Mesendoderm (in vitro differentiated cells): ENCODE measurements at regions not wholly inside any gene's neighbourhood (a gene's known extent, or its start where the extent isn't known, plus 50 kb on each side); places are given as distances from the start of the nearest gene placed in this dataset.
A peak's percentile ranks its signal among the peaks of the same experiment; 100 is the strongest.

Experiments used
- DNase-seq: peaks from one replicate; pipeline ENCODE4 v3.0.0; 2013
- H2AK5ac ChIP-seq: 2 replicates; pipeline ENCODE4 v1.6.1; 2013; ENCODE audit warnings: low read length, inconsistent platforms
- H2BK120ac ChIP-seq: 2 replicates; pipeline ENCODE4 v1.6.1; 2013; ENCODE audit warnings: low read depth, mild to moderate bottlenecking, low read length, moderate library complexity, mixed read lengths
- H2BK15ac ChIP-seq: replicated peaks from 2 replicates; pipeline ENCODE4 v1.6.1; 2013; ENCODE audit warnings: low read depth, mild to moderate bottlenecking, moderate library complexity
- H2BK5ac ChIP-seq: 2 replicates; pipeline ENCODE4 v1.6.1; 2013; ENCODE audit warnings: low read length, inconsistent platforms
- H3K18ac ChIP-seq: 2 replicates; pipeline ENCODE4 v1.6.1; 2013; ENCODE audit warnings: mild to moderate bottlenecking, low read length, mixed read lengths
- H3K23ac ChIP-seq: one replicate; pipeline ENCODE4 v1.6.1; 2013; ENCODE audit warnings: low read length
- H3K27ac ChIP-seq: 2 replicates; pipeline ENCODE4 v1.5.1; 2013; ENCODE audit warnings: low read depth, mild to moderate bottlenecking, inconsistent platforms, low read length, moderate library complexity
- H3K27me3 ChIP-seq: 2 replicates; pipeline ENCODE4 v1.6.1; 2013; ENCODE audit warnings: low read length, control low read depth, mild to moderate bottlenecking, inconsistent platforms; ENCODE audit not compliant: insufficient read depth, poor library complexity
- H3K36me3 ChIP-seq: 2 replicates; pipeline ENCODE4 v1.6.1; 2013; ENCODE audit warnings: low read length, inconsistent platforms; ENCODE audit not compliant: control insufficient read depth, insufficient read depth
- H3K4ac ChIP-seq: one replicate; pipeline ENCODE4 v1.6.1; 2013; ENCODE audit warnings: low read depth, mild to moderate bottlenecking, low read length, moderate library complexity
- H3K4me1 ChIP-seq: 2 replicates; pipeline ENCODE4 v1.6.1; 2013; ENCODE audit warnings: low read depth, low read length, inconsistent platforms; ENCODE audit not compliant: control insufficient read depth
- H3K4me2 ChIP-seq: 2 replicates; pipeline ENCODE4 v1.6.1; 2013; ENCODE audit warnings: low read length
- H3K4me3 ChIP-seq: 2 replicates; pipeline ENCODE4 v1.5.1; 2013; ENCODE audit warnings: mild to moderate bottlenecking, low read length
- H3K56ac ChIP-seq: one replicate; pipeline ENCODE4 v1.6.1; 2013; ENCODE audit warnings: low read length
- H3K79me1 ChIP-seq: 2 replicates; pipeline ENCODE4 v1.6.1; 2013; ENCODE audit warnings: low read length, inconsistent platforms
- H3K79me2 ChIP-seq: 2 replicates; pipeline ENCODE4 v1.6.1; 2013; ENCODE audit warnings: mild to moderate bottlenecking, low read length; ENCODE audit not compliant: control insufficient read depth, insufficient read depth
- H3K9ac ChIP-seq: 2 replicates; pipeline ENCODE4 v1.6.1; 2013; ENCODE audit warnings: low read length, inconsistent platforms
- H4K5ac ChIP-seq: one replicate; pipeline ENCODE4 v1.6.1; 2013; ENCODE audit warnings: low read length
- H4K8ac ChIP-seq: one replicate; pipeline ENCODE4 v1.6.1; 2013; ENCODE audit warnings: low read depth, mild to moderate bottlenecking, control low read depth, low read length, moderate library complexity
- WGBS: extraction: QIAGEN DNeasy Blood & Tissue Kit; methylation state at CpG from one replicate; pipeline ENCODE4 v1.1.7; 2013; ENCODE audit warnings: low lambda C conversion rate, missing lambda C conversion rate; ENCODE audit not compliant: insufficient coverage; ENCODE audit errors: extremely low coverage; 5-methylcytosine and 5-hydroxymethylcytosine counted together

GRCh38 chr1:82227306-82228095 is 426.8 kb downstream of the ADGRL2 start:
- Histone ChIP-seq H2AK5ac (no peak overlapping the region), H2BK120ac (no peak overlapping the region), H3K9ac (no peak overlapping the region), H3K27me3 (no peaks in the 10 kb centered on the region), H3K18ac (no peak overlapping the region), H2BK15ac (no peak overlapping the region), H3K79me1 (no peaks in the 10 kb centered on the region), H3K4ac (no peak overlapping the region), H3K79me2 (no peaks in the 10 kb centered on the region), H3K4me3 (no peak overlapping the region), H3K56ac (no peak overlapping the region), H3K4me2 (no peak overlapping the region), H3K23ac (no peak overlapping the region), H4K5ac (no peak overlapping the region), H4K8ac (no peak overlapping the region), H3K4me1 (no peaks in the 10 kb centered on the region), H3K36me3 (no peaks in the 10 kb centered on the region), H3K27ac (no peak overlapping the region), H2BK5ac (no peak overlapping the region)
- no peak for DNase-seq
- WGBS: no CpG with 5 or more reads among the region's 3 CpGs

- no CpG with 5 or more reads among the region's 1 CpG for WGBS
- H3K23ac ChIP-seq: no peak overlapping the region
These were observed 425.4 kb downstream of the ADGRL2 start for GRCh38 chr1:82226186-82226505.

GRCh38 chr1:82225421-82226185 is 424.9 kb downstream of the ADGRL2 start:
- Histone ChIP-seq H3K27ac (no peak overlapping the region), H2AK5ac (no peak overlapping the region), H4K5ac (no peak overlapping the region), H3K23ac (no peak overlapping the region), H3K9ac (no peak overlapping the region), H3K18ac (no peak overlapping the region), H3K79me1 (no peaks in the 10 kb centered on the region), H3K4me1 (no peaks in the 10 kb centered on the region), H4K8ac (no peak overlapping the region), H3K36me3 (no peaks in the 10 kb centered on the region), H2BK5ac (no peak overlapping the region), H3K4ac (no peak overlapping the region), H3K79me2 (no peaks in the 10 kb centered on the region), H2BK120ac (no peak overlapping the region), H3K4me2 (no peak overlapping the region), H2BK15ac (peak overlapping the region; percentile 19), H3K27me3 (no peaks in the 10 kb centered on the region), H3K56ac (no peak overlapping the region), H3K4me3 (no peak overlapping the region)
- no peak for DNase-seq
- no CpG with 5 or more reads among the region's 3 CpGs for WGBS

More at GRCh38 chr1:82226186-82226505, 425.4 kb downstream of the ADGRL2 start:
- H3K56ac ChIP-seq: no peak overlapping the region
- H3K9ac ChIP-seq: no peak overlapping the region
- DNase-seq: no peak
- H2AK5ac ChIP-seq: no peak overlapping the region
- H2BK5ac ChIP-seq: no peak overlapping the region
- H4K5ac ChIP-seq: no peak overlapping the region
- peak overlapping the region; percentile 19 for H2BK15ac ChIP-seq
- no peak overlapping the region for H3K4me2 ChIP-seq
- H3K79me1 ChIP-seq: no peaks in the 10 kb centered on the region
- H3K79me2 ChIP-seq: no peaks in the 10 kb centered on the region
- H3K4ac ChIP-seq: no peak overlapping the region
- H3K36me3 ChIP-seq: no peaks in the 10 kb centered on the region
- H3K27me3 ChIP-seq: no peaks in the 10 kb centered on the region
- H3K18ac ChIP-seq: no peak overlapping the region
- no peak overlapping the region for H4K8ac ChIP-seq
- no peaks in the 10 kb centered on the region for H3K4me1 ChIP-seq
- H3K4me3 ChIP-seq: no peak overlapping the region
- H3K27ac ChIP-seq: no peak overlapping the region
- H2BK120ac ChIP-seq: no peak overlapping the region

- Histone ChIP-seq H2BK120ac (no peak overlapping the region), H3K27me3 (no peaks in the 10 kb centered on the region), H3K4me3 (no peak overlapping the region), H4K5ac (no peak overlapping the region), H3K4me1 (no peaks in the 10 kb centered on the region), H3K79me1 (no peaks in the 10 kb centered on the region), H3K18ac (no peak overlapping the region), H3K23ac (no peak overlapping the region), H2AK5ac (no peak overlapping the region), H3K79me2 (no peaks in the 10 kb centered on the region), H2BK5ac (no peak overlapping the region), H3K4ac (no peak overlapping the region), H2BK15ac (no peak overlapping the region), H4K8ac (no peak overlapping the region), H3K36me3 (no peaks in the 10 kb centered on the region), H3K56ac (no peak overlapping the region), H3K4me2 (no peak overlapping the region), H3K27ac (no peak overlapping the region), H3K9ac (no peak overlapping the region)
- DNase-seq: no peak
- no CpG with 5 or more reads among the region's 1 CpG for WGBS
These were observed 422.4 kb downstream of the ADGRL2 start for GRCh38 chr1:82223091-82223490.

GRCh38 chr1:82221721-82222120 is 421.0 kb downstream of the ADGRL2 start:
- no peak overlapping the region for H4K8ac ChIP-seq
- DNase-seq: no peak
- H2BK15ac ChIP-seq: no peak overlapping the region
- no peak overlapping the region for H2BK120ac ChIP-seq
- no peak overlapping the region for H3K4me3 ChIP-seq
- no peak overlapping the region for H2BK5ac ChIP-seq
- no peaks in the 10 kb centered on the region for H3K36me3 ChIP-seq
- H3K23ac ChIP-seq: no peak overlapping the region
- no peak overlapping the region for H3K18ac ChIP-seq
- H3K4me1 ChIP-seq: no peaks in the 10 kb centered on the region
- no peaks in the 10 kb centered on the region for H3K79me1 ChIP-seq
- no peak overlapping the region for H4K5ac ChIP-seq
- H3K4me2 ChIP-seq: no peak overlapping the region
- no peak overlapping the region for H3K27ac ChIP-seq
- H3K9ac ChIP-seq: no peak overlapping the region
- WGBS: no CpG with 5 or more reads among the region's 5 CpGs
- H3K27me3 ChIP-seq: no peaks in the 10 kb centered on the region
- H3K79me2 ChIP-seq: no peaks in the 10 kb centered on the region
- H3K56ac ChIP-seq: no peak overlapping the region
- no peak overlapping the region for H2AK5ac ChIP-seq
- H3K4ac ChIP-seq: no peak overlapping the region
